DMS 273 treated with DMSO at 0.1 percent for 48 hours (cell line): ENCODE measurements at regions not wholly inside any gene's neighbourhood (a gene's known extent, or its start where the extent isn't known, plus 50 kb on each side); places are given as distances from the start of the nearest gene placed in this dataset.
"Not testable (repeated sequence)": the region's sequence is repeated elsewhere in the genome, so short reads cannot be mapped to it uniquely, and the experiment has no call there.

Experiments used
- DNase-seq: peaks from one replicate; lab custom pipeline; 2025; lab: John Stamatoyannopoulos, UW

- no peak for DNase-seq
Observed at GRCh38 chr2:19100570-19100969, 257.9 kb downstream of the OSR1 start.

DNA sequence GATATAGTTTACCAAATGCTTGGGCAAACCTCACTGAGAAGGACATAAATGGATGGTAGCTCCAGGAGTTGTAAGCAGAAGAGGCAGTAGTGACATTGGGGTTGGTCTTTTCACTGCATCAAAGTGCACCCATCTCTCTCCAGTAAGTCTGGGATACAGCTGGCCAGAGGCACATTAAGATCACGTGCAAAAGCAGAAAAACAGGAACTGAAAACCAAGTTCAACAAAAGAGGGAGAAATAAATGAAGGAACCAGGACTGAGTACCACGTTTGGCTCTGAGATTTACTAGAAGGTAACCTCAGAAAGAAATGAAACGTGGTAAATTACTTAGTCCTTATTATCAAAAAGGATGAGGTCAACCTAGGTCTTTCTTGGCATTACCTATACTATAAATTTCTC lies 259.2 kb downstream of the OSR1 start:
- DNase-seq, result no peak

GRCh38 chr2:19098467-19099160 lies 259.8 kb downstream of the OSR1 start:
- no peak for DNase-seq

GRCh38 chr2:19089476-19089875 lies 268.9 kb downstream of the OSR1 start:
- DNase-seq, result not testable (repeated sequence)

DNA sequence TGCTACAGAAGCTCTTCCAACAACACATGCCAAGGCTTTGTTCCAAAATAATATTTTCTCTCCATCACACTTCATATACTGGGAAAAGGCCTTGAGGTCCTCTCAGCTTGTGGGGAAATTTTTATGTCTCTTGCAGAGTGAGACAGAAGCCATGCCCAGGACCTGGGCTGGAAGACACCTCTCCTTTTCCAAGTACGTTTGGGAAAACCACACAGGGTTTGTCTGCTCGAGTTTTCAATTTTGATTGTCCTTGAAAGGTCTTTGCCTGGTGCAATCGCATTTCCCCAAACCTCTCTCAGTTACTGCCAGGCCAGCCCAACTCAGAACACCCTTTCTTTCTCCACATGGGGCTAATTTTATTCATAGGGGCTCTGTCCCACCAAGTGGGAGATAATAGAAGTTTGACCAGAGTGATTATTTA lies 272.2 kb downstream of the OSR1 start:
- DNase-seq, result no peak

DNA sequence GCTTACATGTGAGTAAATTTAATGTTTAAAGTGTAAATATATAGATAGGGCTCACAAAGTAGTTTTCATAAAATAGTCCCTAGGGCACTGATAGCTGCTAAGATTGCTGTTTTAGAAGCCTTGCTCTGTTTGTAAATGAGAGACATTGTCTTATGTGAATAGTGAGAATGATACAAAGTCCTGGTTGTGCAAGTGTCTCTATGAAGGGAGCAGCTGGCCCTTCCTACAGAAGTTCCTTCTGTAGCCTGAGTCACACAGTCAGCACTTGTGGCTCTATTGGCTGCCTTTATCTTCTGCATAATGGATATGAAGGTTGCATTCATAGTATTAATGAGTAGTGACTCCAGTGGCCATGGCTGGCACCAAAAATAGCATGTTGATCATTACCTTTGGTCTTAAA lies 279.7 kb downstream of the OSR1 start:
- DNase-seq, result no peak

DNA sequence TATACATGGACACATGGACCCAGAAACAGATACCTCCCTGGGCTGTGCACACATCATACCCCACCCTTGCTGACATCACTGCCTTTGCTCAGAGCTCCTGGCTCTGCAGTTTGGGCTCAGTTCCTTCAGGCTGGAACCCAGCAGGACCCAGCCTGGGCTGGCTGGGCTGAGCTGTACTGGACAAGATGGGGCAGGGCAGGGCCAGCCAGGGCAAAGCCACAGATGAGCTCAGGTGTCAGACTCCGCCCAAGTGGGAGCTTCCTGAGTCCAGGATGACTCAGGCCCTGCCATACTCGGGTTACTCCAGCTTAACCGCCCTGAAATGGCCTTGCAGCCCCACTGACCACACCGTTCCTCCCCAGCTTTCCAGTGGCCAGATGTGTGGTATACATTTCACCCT lies 284.9 kb downstream of the OSR1 start:
- DNase-seq, result no peak

- DNase-seq, result no peak
Observed at GRCh38 chr2:19072161-19072560, 286.3 kb downstream of the OSR1 start.

DNA sequence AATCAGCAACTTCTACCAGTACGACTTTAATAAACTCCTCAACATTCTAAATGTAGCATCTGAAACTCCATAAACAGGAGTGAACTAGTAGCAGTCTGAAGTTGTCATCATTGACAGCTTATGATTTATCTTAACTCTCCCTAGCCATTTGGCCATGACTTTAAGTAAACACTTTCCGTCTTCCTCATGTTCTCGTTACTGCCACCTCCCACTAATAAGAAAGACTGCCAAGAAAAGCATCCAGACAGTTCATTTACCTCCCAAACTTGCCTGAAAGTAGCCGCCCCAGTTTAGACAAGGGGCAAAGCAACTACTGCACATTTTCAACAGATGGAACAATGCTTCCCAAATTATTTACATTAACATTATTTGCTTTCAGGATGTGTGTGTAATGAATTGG lies 287.5 kb downstream of the OSR1 start:
- no peak for DNase-seq

GRCh38 chr2:19068206-19068605 lies 290.2 kb downstream of the OSR1 start:
- DNase-seq, result no peak

DNA sequence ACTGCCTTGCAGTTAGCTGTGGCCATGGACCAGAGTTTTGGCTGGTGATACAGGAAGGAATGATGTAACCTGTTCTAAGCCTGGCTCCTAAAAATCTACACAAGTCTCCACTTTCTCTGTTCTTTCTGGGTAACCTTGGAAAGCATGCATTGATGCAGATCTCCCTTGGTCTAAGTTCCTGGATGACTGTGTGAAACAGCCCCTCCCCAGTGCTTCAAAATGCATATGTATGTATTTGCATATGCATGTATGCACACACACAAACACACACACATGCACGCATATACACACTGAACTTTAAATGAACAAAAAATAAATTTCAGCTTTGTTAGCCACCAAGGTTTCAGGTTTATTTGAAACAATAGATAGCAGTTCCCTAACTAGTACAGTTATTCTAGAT lies 296.1 kb downstream of the OSR1 start:
- DNase-seq, result no peak

DNA sequence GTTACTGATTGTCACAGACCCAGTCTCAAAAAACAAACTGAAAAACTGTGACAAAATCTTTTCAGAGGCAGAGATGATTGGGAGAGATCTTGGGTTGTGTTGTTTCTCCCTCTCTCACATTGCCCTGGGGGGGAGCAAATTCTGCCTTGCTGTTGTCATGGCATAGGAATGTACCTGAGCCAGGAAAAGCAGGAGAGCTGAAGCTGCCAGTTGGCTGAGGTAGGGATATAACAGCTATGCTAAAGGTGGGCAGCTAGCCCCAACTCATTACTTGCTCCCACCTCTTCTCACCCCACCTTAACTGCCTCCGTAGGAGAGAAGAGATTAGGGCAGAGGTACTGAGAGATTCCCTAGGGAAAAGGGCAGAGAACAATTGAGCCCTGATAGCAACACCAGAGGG lies 299.3 kb downstream of the OSR1 start:
- no peak for DNase-seq

- no peak for DNase-seq
Observed at GRCh38 chr2:19051203-19051831, 307.1 kb downstream of the OSR1 start.

- DNase-seq, result no peak
Observed at GRCh38 chr2:19050354-19050753, 308.1 kb downstream of the OSR1 start.

DNA sequence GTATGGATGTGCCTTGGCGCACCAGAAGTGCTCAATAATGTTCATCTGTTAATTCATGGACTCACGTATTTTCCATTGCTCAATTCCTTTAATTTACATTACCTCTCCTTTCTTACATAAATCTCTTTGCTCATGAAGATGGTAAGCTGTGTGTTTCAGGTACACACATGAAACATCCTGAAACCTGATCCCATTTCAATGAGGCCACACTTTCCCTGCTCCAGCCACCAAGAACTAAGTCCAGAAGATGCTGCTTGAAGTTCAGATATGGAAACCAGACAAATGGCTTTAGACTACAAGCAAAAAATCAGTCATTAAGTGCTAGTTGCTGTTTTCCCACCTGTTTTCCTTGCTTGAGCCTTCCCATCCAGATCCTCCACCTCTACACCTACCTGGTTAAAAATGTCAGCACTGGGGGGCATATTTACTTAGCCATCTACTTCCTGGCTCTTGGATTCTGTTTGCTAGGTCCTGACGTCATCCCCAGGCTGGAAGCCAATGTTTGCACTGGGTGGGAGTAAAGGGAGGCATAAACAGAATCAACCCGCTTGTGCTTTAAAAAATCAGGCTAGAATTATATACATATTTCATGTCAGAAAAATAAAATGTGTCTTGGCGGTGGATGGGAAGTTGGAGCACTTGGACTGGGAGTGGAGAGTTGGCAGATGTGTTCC lies 309.7 kb downstream of the OSR1 start:
- DNase-seq, result no peak

GRCh38 chr2:19046986-19047780 lies 311.2 kb downstream of the OSR1 start:
- no peak for DNase-seq

DNA sequence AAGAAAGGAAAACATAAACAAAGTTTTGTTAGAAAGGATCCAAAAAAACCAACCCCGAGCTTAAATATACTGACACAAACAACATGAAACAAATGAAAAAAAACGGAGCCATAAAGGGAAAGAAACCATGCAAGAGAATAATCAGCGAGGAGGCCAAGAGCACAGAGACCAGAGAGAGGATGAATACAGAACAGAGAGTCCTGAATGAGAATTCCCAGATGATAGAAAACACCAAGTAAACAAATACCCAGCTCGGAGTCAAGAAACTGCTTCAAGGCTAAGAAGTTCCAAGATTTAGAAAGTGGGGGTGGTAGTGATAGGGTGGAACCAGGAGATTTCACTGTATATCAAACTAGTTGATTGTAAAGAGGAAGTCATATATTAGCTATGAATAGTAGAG lies 313.3 kb downstream of the OSR1 start:
- DNase-seq, result no peak

DNA sequence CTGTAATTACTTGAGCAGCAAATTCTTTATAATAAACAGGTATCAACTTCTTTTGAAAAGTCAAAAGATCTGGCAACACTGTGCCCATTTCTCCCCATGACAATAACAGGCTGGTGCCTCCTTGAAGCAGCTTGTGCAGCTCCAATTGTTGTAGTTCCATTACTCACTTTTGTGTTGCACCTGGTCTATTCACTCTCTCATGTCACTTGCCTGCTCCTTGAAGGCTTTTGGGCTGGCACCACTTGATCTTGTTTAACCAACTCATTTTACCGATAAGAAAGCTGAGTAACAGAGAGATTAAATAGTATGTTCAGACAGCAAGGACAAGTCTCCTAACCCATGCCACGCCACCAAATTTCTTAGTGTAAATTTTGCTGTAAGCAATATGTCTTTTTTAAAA lies 314.5 kb downstream of the OSR1 start:
- DNase-seq, result no peak

- DNase-seq, result no peak
Observed at GRCh38 chr2:19041434-19042041, 316.9 kb downstream of the OSR1 start.

DNA sequence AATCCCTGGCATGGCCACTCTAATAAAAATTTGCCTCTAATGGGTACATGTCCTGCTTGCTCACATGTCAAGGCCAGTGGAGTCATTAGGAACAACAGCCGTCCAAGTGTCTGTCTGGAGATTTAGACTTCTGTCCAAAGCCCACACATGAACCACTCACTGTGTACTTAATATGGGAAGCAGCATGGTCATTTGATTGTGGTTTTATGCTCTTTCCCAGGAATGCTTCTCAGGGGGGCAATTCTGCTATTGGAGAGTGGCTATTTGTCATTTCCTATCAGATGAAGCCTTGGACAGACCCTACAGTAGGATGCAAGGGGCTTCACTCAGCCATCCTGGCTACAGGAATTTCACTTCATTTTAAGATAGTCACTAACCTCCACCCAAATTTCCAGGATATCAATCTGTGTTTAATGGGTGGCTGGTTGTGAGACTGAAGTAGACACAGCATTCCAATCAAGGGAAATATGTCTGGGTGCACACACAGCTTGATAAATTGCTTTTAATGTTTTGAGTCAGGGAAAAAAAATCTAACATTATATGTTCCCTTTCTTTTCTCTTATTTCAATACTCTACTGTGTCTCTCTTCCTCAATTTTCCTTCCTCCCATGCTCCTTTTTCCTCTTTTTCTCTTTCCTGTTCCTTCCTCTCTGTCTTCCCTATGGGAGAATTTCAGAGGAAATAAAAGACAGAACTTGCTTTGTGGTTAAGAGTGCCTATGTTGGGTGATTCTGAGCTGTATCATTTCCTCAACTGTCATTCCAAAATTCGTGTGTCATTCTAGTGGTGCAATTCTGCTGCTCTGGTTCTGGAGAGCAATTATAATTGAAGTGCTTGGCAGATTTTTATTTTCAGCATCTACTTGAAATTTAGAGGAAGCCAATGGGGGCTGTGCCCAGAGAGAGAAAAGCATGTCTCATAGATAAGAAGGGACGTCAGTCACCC lies 320.1 kb downstream of the OSR1 start:
- no peak for DNase-seq

GRCh38 chr2:19036091-19036490 lies 322.3 kb downstream of the OSR1 start:
- DNase-seq, result no peak
